GM23338 (cell line): ENCODE measurements at regions not wholly inside any gene's neighbourhood (a gene's known extent, or its start where the extent isn't known, plus 50 kb on each side); places are given as distances from the start of the nearest gene placed in this dataset.

Experiments used
- CREB1 ChIP-seq: fragments of 250-450 bp; sonication (Bioruptor Pico); IDR thresholded peaks from 2 replicates; pipeline ENCODE4 v1.5.0; 2020; ENCODE audit warnings: low read depth, mild to moderate bottlenecking, moderate library complexity
- CTCF ChIP-seq, 2 experiments: fragments of 200-600 bp in 1 of 2; sonication (generic) in 1 of 2; conservative IDR thresholded peaks; 2 replicates each; pipeline versions ENCODE4 v1.5.1 to v1.6.1; 2016 to 2017; ENCODE audit warnings: antibody characterized with exemption in 2 of 2, low read depth in 2 of 2, mild to moderate bottlenecking in 2 of 2, moderate library complexity in 1 of 2
- EZH2 ChIP-seq: fragments of 200-600 bp; sonication (generic); IDR thresholded peaks from one replicate; pipeline ENCODE4 v1.8.0; 2017; ENCODE audit warnings: antibody characterized with exemption, mild to moderate bottlenecking, low read depth; ENCODE audit not compliant: unreplicated experiment
- EZH2phosphoT487 ChIP-seq: fragments of 200-600 bp; sonication (generic); IDR thresholded peaks from one replicate; pipeline ENCODE4 v1.8.1; 2018; ENCODE audit warnings: antibody characterized with exemption; ENCODE audit not compliant: unreplicated experiment
- JUNB ChIP-seq: IDR thresholded peaks from one replicate; pipeline ENCODE4 v1.6.1; 2016; ENCODE audit warnings: antibody characterized with exemption; ENCODE audit not compliant: unreplicated experiment
- NANOG ChIP-seq: IDR thresholded peaks from 2 replicates; pipeline ENCODE4 v1.6.1; 2016; ENCODE audit warnings: antibody characterized with exemption, borderline replicate concordance
- POLR2AphosphoS5 ChIP-seq: IDR thresholded peaks from 2 replicates; pipeline ENCODE4 v1.6.1; 2016; ENCODE audit warnings: antibody characterized with exemption, low read depth
- REST ChIP-seq: IDR thresholded peaks from one replicate; pipeline ENCODE4 v1.6.1; 2018; ENCODE audit warnings: antibody characterized with exemption; ENCODE audit not compliant: unreplicated experiment
- STAT1 ChIP-seq: IDR thresholded peaks from one replicate; pipeline ENCODE4 v1.6.1; 2016; ENCODE audit warnings: antibody characterized with exemption; ENCODE audit not compliant: unreplicated experiment
- ZNF114 ChIP-seq: fragments of 250-450 bp; sonication (Bioruptor Pico); IDR thresholded peaks from 2 replicates; pipeline ENCODE4 v1.5.0; 2020; ENCODE audit warnings: mild to moderate bottlenecking, moderate library complexity

GRCh38 chr5:41995193-41995592 is 70.1 kb downstream of the FBXO4 start:
- TF ChIP-seq EZH2 (no peak), CTCF (conservative IDR thresholded peaks at IDR 0.05; ENCODE audit: low read depth in 2 of 2) (no peak), POLR2AphosphoS5 (no peak), CREB1 (CRISPR knock-in tag) (no peak), ZNF114 (CRISPR knock-in tag) (no peak), REST (no peak), EZH2phosphoT487 (no peak), NANOG (no peak), STAT1 (no peak), JUNB (no peak)
